ENCODE measurements at regions not wholly inside any gene's neighbourhood (a gene's known extent, or its start where the extent isn't known, plus 50 kb on each side); places are given as distances from the start of the nearest gene placed in this dataset.

DNA sequence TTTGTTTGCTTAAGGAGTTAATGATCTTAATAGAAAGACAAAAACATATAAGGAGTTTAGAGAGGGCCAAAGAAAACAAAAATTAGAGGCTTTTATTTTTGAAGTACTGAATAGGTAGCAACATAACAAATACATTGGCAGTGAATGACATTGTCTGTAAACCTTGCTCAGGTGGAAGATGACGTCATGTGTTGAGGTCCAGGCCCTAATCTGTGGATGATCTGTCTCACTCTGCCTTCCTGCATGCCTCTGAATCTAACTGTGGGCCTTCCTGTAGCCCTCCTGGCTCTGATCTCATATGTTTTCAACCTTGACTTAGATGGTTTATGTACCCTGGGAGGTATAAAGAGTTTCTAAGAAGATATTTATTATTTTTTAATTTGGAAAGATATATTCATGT lies 58.1 kb upstream of the DYNAP start:
- POLR2A ChIA-PET (ENCODE audit: unreplicated experiment) = no interaction called here
- intact Hi-C loops (cut with micrococcal nuclease) = no loop called here

More for the DNA sequence above, 58.1 kb upstream of the DYNAP start:
- Histone ChIP-seq H3K27me3 (ENCODE audit: low read length) (0 out of 2 replicates have a peak, but pooled peaks cover 13% of the 10 kb centered on the region), H3K9me2 (replicated peaks; ENCODE audit: low read length) (no peaks in the 10 kb centered on the region), H3K4me1 (ENCODE audit: insufficient read depth, low read length) (no peaks in the 10 kb centered on the region), H3K79me2 (ENCODE audit: low read length) (no peaks in the 10 kb centered on the region), H3K36me3 (ENCODE audit: low read depth, low read length) (no peaks in the 10 kb centered on the region), H3K9me3 (ENCODE audit: low read length) (no peaks in the 10 kb centered on the region), H3K4me3 (ENCODE audit: low read length) (no peak overlapping the region), H3K4me2 (ENCODE audit: low read length) (no peak overlapping the region), H2AFZ (ENCODE audit: low read length) (no peak overlapping the region), H3F3A (ENCODE audit: low read length, unreplicated experiment) (no peaks in the 10 kb centered on the region), H4K20me1 (ENCODE audit: low read length) (no peaks in the 10 kb centered on the region), H3K9ac (ENCODE audit: low read length) (no peak overlapping the region), H3K27ac (ENCODE audit: low read length) (no peak overlapping the region)
- CTCF ChIA-PET = no interaction called here
- no peak for DNase-seq
- TF ChIP-seq EZH2 (IDR thresholded peaks at IDR 0.05; ENCODE audit: low read length, unreplicated experiment) (no peak), EZH2phosphoT487 (IDR thresholded peaks at IDR 0.05; ENCODE audit: borderline replicate concordance, low read length) (no peak)
- TF ChIP-seq, protein P1, sequence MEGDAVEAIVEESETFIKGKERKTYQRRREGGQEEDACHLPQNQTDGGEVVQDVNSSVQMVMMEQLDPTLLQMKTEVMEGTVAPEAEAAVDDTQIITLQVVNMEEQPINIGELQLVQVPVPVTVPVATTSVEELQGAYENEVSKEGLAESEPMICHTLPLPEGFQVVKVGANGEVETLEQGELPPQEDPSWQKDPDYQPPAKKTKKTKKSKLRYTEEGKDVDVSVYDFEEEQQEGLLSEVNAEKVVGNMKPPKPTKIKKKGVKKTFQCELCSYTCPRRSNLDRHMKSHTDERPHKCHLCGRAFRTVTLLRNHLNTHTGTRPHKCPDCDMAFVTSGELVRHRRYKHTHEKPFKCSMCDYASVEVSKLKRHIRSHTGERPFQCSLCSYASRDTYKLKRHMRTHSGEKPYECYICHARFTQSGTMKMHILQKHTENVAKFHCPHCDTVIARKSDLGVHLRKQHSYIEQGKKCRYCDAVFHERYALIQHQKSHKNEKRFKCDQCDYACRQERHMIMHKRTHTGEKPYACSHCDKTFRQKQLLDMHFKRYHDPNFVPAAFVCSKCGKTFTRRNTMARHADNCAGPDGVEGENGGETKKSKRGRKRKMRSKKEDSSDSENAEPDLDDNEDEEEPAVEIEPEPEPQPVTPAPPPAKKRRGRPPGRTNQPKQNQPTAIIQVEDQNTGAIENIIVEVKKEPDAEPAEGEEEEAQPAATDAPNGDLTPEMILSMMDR (conservative IDR thresholded peaks at IDR 0.05; ENCODE audit: low read depth, low read length) = no peak
- BruUV-seq (replicated peaks) = no TSS peak
- no peak for ATAC-seq

All from PC-3 (cell line).